ENCODE measurements at regions not wholly inside any gene's neighbourhood (a gene's known extent, or its start where the extent isn't known, plus 50 kb on each side); places are given as distances from the start of the nearest gene placed in this dataset.
A peak's percentile ranks its signal among the peaks of the same experiment; 100 is the strongest.

- TF ChIP-seq CTCF (conservative IDR thresholded peaks at IDR 0.05) (no peak), ZFX (IDR thresholded peaks at IDR 0.05) (no peak)
- H3K27ac ChIP-seq: no peak overlapping the region
These were observed 55.9 kb upstream of the IL17B start for GRCh38 chr5:149435015-149435376.

- no peak overlapping the region for H3K27ac ChIP-seq
- TF ChIP-seq CTCF (conservative IDR thresholded peaks at IDR 0.05): peak; percentile 98
- TF ChIP-seq ZFX (IDR thresholded peaks at IDR 0.05): no peak
These were observed 55.3 kb upstream of the IL17B start for GRCh38 chr5:149434162-149435014.

- no peak overlapping the region for H3K27ac ChIP-seq
- TF ChIP-seq ZFX (IDR thresholded peaks at IDR 0.05): no peak
- TF ChIP-seq CTCF (conservative IDR thresholded peaks at IDR 0.05): no peak
These were observed 54.5 kb upstream of the IL17B start for GRCh38 chr5:149433524-149434131.

GRCh38 chr5:149432911-149433401 is 53.9 kb upstream of the IL17B start:
- TF ChIP-seq ZFX (IDR thresholded peaks at IDR 0.05) (no peak), CTCF (conservative IDR thresholded peaks at IDR 0.05) (no peak)
- H3K27ac ChIP-seq: no peak overlapping the region

GRCh38 chr5:149432376-149432775 is 53.3 kb upstream of the IL17B start:
- H3K27ac ChIP-seq: no peak overlapping the region
- TF ChIP-seq CTCF (conservative IDR thresholded peaks at IDR 0.05) (no peak), ZFX (IDR thresholded peaks at IDR 0.05) (no peak)

- no peak overlapping the region for H3K27ac ChIP-seq
- TF ChIP-seq CTCF (conservative IDR thresholded peaks at IDR 0.05) (no peak), ZFX (IDR thresholded peaks at IDR 0.05) (no peak)
These were observed 51.0 kb upstream of the IL17B start for GRCh38 chr5:149429839-149430721.
